Epithelial cell of prostate (primary cell): ENCODE measurements at regions not wholly inside any gene's neighbourhood (a gene's known extent, or its start where the extent isn't known, plus 50 kb on each side); places are given as distances from the start of the nearest gene placed in this dataset.
"Not testable (repeated sequence)": the region's sequence is repeated elsewhere in the genome, so short reads cannot be mapped to it uniquely, and the experiment has no call there.

Source experiments
- DNase-seq: peaks from one replicate; pipeline ENCODE4 v3.0.0-alpha.2; 2011; ENCODE audit warnings: low read depth, low spot score
- H3K27ac ChIP-seq: fragments of 450-650 bp; 2 replicates; pipeline ENCODE4 v1.5.1; 2017; ENCODE audit warnings: mild to moderate bottlenecking

DNA sequence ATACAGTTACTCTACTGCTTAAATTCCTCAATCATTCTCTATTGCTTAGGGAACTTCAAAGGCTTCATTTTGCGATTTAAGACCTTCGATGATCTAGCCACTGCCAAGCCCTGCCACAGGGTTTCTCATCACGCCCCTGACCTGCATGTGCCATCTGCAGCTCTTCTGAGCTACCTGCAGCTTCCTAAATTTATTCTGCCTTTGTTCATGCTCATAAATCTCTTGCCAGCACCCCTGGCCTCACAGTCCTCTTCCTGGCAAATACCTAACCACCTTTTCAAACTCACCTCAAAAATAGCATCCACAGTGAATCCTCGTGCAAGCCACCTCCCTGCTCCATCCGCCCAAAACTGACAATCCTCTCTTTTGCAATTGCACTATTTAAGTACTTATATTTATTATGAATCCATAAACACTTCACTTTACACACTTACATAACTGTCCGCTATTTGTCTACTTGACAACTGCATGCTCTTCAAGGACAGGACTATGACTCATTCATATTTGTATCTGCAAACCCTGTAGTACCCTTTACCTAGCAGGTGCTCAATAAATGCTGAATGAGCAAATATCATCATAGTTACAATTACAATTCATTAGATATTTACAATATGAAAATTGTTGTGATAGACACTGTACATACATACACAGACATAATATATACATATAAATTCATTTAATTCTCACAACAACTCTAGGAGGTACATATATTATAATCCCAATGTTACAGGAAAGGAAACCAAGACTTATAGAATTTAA lies 280.0 kb upstream of the RASGEF1B start:
- no peak overlapping the region for H3K27ac ChIP-seq
- no peak for DNase-seq

DNA sequence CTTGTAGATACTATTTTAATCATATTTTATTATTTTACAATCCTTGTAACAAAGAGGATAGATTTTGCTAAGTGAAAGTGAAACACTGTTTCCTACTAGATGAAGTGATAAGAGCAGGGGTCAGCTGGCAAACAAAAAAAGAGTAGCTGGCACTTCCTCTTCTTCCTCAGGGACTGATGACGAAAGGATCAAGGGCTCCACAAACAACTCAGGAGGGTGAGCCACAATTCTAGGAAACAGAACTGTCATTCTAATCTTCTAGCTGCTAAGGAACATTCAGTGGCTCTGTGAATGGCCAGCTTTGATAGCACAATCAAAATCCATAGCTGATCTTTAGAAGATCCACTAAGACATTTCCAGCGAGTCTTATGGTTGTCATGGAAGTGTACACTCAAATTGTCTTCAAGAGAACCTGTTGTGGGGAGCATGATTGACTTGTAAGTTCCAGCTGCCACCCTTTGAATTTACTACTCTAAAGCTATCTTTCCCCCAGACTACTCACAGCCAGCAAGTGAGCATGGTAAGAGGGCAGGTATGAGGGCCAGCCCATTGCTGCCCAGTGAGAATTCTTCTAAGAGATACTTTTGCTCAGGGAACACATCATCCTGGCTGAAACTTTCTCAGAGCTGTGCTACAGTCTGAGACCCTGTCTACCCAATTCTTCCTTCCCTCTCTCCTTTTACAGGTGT lies 275.7 kb upstream of the RASGEF1B start:
- H3K27ac ChIP-seq = no peak overlapping the region
- DNase-seq = no peak

DNA sequence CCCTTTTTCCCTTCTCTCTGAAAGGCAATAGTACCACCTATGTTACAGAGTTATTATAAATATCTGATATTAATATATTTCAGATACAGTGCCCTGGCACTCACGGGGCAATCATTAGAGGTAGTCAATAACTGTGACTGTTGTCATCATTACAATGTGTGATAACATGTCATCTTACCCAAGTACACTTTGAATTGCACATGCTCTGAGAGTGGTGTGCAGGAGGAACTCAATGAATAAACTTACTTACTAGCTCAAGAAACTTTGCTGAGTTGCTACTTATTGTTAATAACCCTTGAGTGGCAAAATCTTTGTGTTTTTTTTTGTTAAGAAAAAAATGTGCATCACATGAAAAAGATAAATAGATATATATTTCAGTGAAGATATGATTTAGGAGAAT lies 275.1 kb upstream of the RASGEF1B start:
- no peak for DNase-seq
- no peak overlapping the region for H3K27ac ChIP-seq

DNA sequence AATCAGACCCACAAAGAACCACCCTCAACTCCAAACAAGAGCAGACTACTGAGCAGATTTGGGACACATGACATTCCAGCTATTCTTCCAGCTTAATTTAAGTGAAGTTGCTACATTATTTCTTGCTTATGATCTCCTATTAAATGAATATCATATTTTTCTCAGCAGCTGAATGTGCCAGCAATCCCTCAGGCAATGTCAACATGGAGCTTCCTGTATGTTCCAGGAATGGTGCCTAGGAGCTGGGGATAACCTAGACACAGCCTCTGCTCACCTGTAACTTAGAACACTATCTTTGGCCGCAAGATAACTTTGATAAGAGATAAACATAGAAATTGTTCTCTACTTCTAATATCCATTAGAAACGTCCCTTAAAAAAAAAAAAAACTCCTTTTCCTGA lies 274.4 kb upstream of the RASGEF1B start:
- DNase-seq = no peak
- H3K27ac ChIP-seq = no peak overlapping the region

DNA sequence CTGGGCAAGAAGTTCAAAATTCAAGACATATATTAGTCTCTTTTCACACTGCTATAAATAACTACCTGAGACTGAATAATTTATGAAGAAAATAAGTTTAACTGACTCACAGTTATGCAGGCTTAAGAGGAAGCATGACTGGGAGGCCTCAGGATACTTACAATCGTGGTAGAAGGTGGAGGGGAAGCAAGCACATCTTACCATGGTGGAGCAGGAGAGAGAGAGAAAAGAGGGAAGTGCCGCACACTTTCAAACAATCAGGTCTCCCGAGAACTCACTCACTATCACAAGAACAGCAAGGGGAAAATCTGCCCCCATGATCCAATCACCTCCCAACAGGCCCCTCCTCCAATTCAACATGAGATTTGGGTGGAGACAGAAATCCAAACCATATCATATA lies 273.3 kb upstream of the RASGEF1B start:
- H3K27ac ChIP-seq = no peak overlapping the region
- no peak for DNase-seq

DNA sequence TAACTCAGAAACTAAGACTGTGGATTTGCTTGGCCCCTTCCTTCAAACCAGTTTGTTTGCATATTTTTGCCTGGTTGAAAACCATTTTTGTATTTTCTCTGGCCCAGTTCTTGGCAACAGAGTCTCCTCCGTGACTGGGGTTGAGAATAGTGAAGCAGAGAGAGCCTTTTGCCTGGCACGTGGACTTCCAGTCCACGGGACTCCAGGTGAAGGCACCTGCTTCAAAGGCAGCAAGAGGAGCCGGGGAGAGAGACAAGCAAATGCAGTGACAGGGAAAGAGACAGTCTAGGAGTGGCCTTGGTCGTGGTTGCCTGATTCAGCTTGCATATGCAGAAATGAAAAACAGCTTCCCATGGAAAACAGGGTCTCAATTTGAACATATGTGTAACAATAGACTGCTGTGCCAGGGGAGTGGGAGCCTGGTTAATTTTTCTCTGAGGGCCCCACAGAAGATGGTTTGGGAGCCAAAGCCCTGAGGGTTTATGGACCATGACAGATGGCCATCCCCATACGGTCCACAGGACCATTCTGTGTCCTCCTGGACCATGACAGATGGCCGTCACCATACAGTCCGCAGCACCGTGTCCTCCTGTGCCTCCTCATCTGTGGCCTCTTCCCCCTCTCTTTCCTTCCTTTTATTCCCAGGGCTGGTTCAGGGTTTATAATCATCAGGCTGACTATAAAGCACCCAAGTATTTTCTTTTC lies 272.2 kb upstream of the RASGEF1B start:
- no peak overlapping the region for H3K27ac ChIP-seq
- no peak for DNase-seq

DNA sequence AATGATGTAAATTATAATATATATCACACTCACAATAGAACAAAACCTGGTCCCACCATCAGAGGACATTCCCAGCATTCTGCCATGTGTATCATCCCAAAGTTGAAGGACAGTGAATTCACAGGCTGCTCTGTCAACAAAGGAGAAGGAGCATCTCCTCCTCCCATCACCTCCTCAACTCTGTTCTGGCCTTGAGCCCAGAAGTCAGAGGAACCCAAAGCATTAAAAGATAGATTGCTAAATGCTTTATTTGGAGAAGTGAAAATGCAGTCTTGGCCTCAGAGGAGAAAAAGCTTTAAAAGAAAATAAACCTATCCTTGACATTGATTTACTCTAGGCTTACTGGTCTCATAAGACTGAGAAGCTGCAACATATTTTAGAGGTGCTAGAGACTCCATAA lies 268.8 kb upstream of the RASGEF1B start:
- no peak for DNase-seq
- H3K27ac ChIP-seq = no peak overlapping the region

DNA sequence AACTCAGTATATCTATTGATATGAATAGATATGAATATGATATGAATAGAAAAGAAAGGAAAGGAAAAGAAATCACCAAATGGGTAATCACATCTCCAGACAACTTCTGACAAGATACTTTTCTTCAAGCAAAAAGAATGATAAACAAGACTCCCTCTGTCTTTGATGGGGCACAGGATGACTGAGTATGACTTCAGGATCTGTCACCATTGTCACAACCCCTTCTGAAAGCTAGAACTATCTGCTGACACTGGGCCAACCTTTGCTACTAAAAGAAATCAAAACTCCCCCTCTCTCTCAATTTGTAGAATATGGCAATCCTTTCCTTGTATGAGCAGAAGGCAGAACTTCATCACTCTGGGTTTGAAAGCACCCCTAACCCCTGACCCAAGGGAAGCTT lies 267.2 kb upstream of the RASGEF1B start:
- H3K27ac ChIP-seq = no peak overlapping the region
- DNase-seq = no peak

DNA sequence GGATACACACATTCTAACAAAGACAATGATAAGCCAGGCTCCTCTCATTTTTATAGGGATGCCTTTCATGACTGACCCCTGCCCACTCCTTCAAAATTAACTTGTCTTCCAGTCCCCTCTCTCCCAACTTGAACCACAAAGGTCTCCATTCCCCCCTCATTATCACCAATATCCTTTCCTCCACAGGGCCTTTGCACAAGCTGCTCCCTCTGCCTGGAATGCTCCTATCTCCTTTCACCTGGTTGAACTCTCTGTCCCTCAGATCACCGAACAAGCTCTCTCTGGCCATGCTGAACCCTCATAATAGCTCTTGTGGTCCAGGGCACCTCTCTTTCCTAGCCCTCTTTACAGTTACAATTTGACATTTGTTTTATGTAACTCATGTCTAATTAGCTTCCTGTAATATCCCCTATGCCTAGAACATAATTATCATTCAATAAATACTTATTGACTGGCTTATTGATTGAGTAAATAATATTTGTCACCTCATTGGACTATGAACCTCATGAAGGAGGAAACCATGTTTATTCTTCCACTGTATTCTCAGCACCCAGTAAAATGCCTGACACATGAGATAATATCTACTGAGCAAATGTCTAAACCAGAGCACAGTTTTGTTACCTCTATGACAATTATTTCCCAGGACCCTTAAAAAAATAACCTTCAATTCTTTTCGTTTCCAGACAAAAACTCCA lies 266.3 kb upstream of the RASGEF1B start:
- no peak for DNase-seq
- H3K27ac ChIP-seq = no peak overlapping the region

DNA sequence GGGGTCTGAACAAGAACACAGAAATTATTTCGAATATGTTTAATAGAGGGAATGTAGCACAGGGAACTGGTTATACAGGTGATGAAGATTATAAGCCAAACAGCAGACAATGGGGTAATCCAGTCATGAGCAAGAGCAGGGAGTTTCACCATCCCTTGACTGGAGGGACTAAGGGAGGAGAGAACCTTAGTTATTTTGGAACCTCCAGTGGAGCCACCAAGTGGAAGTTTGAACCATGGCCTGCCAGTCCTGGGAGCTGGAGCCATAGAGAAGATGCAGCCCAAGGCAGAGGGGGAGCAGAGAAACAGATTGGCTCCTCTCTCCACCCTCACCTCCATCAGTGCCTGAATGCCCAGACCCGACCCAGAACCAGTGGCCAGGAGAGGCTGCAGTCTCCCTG lies 264.6 kb upstream of the RASGEF1B start:
- H3K27ac ChIP-seq = no peak overlapping the region
- no peak for DNase-seq

DNA sequence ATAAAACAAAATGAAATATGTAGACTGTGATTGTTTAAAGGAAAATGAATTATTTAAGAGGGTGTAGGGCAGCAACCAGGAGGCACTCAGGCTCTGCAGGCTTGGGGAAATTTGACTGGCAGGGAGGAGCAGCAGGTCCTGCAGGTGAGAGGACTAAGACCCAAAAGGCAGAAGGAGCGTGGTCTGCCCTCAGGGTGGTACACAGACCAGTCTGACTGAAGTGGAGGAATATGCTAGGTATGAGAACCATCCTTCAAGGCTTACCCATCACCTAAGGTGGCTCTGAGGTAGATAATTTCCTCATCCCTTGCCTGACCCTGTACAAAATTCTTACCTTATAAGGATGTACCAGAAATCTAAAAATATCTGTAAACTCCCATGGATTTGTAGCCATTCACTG lies 261.3 kb upstream of the RASGEF1B start:
- DNase-seq = no peak
- no peak overlapping the region for H3K27ac ChIP-seq

DNA sequence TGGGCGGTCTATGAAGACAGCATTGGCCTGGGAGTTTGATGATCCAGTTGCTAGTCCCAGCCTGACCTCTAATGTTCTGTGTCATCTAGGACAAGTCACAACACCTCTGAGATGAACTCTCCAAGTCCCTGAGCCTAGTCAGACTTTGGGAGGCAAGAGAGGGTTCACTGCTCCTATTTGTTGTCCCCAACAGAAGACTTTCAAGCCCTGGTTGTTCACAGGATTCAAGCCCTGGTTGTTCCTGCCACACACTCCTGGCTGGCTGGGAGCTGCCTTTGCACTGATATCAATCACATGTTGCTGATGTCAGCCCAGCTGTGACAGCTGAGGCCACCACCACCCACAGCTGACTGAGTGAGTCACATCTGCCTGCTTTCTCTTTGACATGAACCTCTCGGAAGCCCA lies 253.2 kb upstream of the RASGEF1B start:
- H3K27ac ChIP-seq = peak overlapping the region; percentile 23
- peak; percentile 8 for DNase-seq

DNA sequence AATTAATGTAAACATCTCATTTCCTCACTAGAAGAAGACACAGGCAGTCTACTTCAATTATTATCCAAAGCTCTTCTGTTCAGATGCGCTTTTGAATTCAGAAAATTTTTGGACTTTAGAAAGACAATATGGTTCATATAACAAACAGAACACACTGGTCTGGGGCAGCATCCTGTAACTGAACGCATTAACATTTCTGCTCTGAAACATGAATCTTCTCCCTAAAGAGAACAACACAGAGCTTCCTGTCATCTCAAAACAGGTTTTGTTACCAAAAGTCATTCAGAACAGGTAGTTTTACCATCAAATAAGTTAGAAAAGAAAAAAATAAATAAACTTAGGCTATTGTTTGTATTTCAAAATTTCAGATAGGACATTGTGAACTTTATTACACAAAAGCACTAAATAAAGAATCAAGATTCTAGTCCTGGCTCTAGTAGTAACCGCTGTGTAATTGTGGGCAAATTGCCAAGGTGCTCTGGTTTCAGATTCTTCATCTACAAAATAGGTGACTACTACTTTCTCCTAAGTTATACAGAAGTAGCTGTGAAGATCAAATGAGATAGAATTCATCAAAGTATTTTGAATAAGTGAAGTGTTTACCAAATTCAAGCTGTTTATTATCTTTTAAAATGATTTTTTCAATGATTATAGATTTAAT lies 252.3 kb upstream of the RASGEF1B start:
- no peak overlapping the region for H3K27ac ChIP-seq
- no peak for DNase-seq

DNA sequence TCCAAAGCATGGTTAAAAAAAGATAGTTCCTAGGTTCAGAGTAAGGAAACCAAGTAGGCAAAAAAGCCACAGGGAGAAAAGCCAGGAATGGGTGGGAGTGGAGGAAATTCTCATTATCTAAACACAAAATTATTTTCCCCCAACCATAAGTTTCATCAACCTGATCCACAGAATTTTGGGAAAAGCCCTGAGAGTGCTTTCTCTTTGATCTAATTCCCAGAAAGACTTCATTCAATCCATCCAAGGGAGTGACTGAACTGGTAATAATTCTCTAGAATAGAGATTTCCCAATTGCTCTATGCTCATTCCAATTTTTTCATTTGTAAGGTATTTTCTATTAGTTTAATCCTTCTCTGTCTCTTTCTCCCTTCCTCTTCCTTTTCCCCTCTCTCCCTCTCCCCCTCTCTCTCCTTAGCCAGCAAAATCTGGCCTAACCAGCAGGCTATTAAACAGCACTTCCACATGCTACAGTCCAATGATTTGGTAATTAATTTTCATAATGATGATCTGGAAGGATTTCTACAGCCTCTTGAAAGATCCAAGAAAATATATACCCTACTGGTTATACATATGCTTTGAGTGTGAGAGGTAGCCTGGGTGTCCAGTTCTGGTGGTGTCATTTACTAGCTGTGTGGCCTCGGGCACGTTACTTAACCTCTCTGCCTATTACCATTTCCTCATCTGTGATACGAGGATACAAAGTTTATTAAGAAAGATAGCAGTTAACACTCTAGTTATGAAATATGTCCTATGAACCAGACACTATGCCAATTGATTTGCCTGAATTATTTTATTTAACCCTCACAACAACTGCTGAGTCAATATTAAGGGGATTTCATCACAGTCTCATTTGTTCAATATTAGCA lies 251.5 kb upstream of the RASGEF1B start:
- no peak overlapping the region for H3K27ac ChIP-seq
- no peak for DNase-seq

DNA sequence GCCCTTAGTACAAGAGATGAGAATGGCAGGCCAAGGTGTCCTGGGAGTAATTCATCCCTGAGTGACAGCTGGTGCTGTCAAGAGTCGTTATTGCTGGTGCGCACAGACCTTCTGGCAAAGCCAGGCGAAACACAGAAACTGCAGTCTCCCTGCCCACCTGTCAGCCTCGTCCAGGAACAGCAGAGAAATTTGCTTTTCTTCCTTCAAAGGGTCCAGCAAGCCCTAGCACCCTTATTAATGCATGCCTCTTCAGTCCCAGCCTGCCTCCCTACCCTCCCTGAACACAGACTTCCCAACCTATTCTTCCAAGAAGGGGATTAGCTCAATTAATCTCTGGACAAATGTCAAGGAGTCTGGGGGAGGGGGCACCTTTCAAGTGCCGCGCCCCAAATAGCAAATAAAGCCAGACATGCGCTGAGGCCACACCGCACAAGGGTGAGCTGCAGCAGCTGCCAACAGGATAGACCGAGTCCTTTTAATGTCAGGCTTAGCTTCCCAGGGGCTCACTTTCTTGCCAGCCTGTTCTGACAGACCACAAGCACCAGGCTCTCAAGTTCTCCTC lies 250.7 kb upstream of the RASGEF1B start:
- no peak for DNase-seq
- H3K27ac ChIP-seq = no peak overlapping the region

DNA sequence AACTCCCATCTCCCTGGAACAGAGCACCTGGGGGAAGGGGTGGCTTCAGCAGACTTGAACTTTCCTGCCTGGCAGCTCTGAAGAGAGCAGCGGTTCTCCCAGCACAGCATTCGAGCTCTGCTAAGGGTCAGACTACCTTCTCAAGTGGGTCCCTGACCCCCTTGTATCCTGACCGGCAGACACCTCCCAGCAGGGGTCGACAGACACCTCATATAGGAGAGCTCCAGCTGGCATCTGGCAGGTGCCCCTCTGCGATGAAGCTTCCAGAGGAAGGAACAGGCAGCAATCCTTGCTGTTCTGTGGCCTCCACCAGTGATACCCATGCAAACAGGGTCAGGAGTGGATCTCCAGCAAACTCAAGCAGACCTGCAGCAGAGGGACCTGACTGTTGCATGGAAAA lies 244.1 kb upstream of the RASGEF1B start:
- H3K27ac ChIP-seq = no peak overlapping the region
- DNase-seq = no peak

DNA sequence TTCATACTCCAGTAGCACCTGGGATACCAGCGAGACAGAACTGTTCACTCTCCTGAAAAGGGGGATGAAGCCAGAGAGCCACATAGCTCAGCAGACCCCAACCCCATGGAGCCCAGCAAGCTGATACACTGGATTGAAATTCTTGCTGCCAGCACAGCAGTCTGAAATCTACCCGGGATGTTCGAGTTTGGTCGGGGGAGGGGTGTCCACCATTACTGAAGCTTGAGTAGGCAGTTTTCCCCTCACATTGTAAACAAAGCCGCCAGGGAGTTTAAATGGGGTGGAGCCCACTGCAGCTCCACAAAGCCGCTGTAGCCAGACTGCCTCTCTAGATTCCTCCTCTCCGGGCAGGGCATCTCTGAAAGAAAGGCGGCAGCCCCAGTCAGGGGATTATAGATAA lies 243.7 kb upstream of the RASGEF1B start:
- not testable (repeated sequence) for DNase-seq, H3K27ac ChIP-seq

DNA sequence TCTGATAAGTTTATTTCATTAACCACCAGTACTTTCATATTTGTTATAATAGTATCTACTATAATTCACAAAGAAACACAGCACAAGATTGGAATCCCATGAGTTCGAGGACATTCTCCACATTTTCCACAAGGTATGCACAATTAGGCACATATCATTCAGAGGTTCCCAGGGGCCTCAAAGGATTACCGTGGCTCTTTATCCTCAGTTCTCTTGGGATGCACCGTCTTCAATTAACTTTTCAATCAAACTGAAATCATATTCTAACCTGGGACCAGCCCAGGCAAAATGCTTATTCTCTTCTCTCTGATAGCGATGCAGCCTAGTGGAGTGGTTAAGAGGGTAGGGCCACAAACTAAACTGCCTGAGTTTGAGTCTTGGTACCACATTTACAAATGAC lies 242.6 kb upstream of the RASGEF1B start:
- H3K27ac ChIP-seq = no peak overlapping the region

DNA sequence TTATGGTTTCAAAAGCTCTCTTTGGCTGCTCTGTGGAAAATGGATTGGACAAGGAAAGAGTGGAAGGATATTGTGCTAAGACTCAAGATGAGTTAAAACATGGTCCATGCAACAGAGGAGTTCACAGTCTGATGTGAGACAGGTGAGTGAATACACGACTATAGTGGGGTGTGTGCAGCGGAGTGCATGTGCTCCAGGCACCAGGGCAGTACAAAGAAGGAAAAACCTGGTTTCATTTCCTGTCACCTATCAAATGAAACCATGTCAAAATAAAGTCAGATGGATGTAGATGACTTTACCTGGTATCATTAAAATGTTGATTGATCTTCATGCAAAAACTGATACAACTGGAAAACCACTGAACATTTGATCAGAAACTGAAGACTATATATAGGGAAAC lies 241.0 kb upstream of the RASGEF1B start:
- no peak overlapping the region for H3K27ac ChIP-seq
- no peak for DNase-seq

More for the DNA sequence above, 242.6 kb upstream of the RASGEF1B start:
- DNase-seq = no peak
